CD4-positive, alpha-beta T cell treated with Interleukin-10 for 1 hour (primary cell): ENCODE measurements at regions not wholly inside any gene's neighbourhood (a gene's known extent, or its start where the extent isn't known, plus 50 kb on each side); places are given as distances from the start of the nearest gene placed in this dataset.
A peak's percentile ranks its signal among the peaks of the same experiment; 100 is the strongest.

Source experiments
- DNase-seq: peaks from one replicate; pipeline ENCODE4 v3.0.0-alpha.2; 2020

GRCh38 chr15:95912280-95912625 is 418.2 kb upstream of the NR2F2 start:
- DNase-seq: no peak

GRCh38 chr15:95912728-95913127 is 417.8 kb upstream of the NR2F2 start:
- no peak for DNase-seq

GRCh38 chr15:95916568-95916967 is 413.9 kb upstream of the NR2F2 start:
- DNase-seq: no peak

GRCh38 chr15:95918525-95918924 is 412.0 kb upstream of the NR2F2 start:
- no peak for DNase-seq

GRCh38 chr15:95919460-95919859 is 411.0 kb upstream of the NR2F2 start:
- no peak for DNase-seq

- no peak for DNase-seq
Measured at GRCh38 chr15:95921404-95921803, 409.1 kb upstream of the NR2F2 start.

- DNase-seq: no peak
Measured at GRCh38 chr15:95922431-95922830, 408.1 kb upstream of the NR2F2 start.

- no peak for DNase-seq
Measured at GRCh38 chr15:95923792-95924191, 406.7 kb upstream of the NR2F2 start.

- no peak for DNase-seq
Measured at GRCh38 chr15:95928822-95929221, 401.7 kb upstream of the NR2F2 start.

- peak; percentile 3 for DNase-seq
Measured at GRCh38 chr15:95929232-95929846, 401.2 kb upstream of the NR2F2 start.

- no peak for DNase-seq
Measured at GRCh38 chr15:95930659-95931375, 399.7 kb upstream of the NR2F2 start.

- no peak for DNase-seq
Measured at GRCh38 chr15:95931619-95932018, 398.9 kb upstream of the NR2F2 start.

GRCh38 chr15:95932141-95932540 is 398.4 kb upstream of the NR2F2 start:
- DNase-seq: no peak

GRCh38 chr15:95932676-95933075 is 397.8 kb upstream of the NR2F2 start:
- no peak for DNase-seq

GRCh38 chr15:95935852-95936251 is 394.6 kb upstream of the NR2F2 start:
- DNase-seq: no peak

GRCh38 chr15:95937128-95937528 is 393.4 kb upstream of the NR2F2 start:
- no peak for DNase-seq

GRCh38 chr15:95940431-95940985 is 390.0 kb upstream of the NR2F2 start:
- DNase-seq: no peak

- no peak for DNase-seq
Measured at GRCh38 chr15:95944193-95944592, 386.3 kb upstream of the NR2F2 start.

GRCh38 chr15:95944661-95945255 is 385.7 kb upstream of the NR2F2 start:
- DNase-seq: no peak

GRCh38 chr15:95946241-95946640 is 384.3 kb upstream of the NR2F2 start:
- no peak for DNase-seq

GRCh38 chr15:95946926-95947325 is 383.6 kb upstream of the NR2F2 start:
- no peak for DNase-seq

GRCh38 chr15:95948411-95948810 is 382.1 kb upstream of the NR2F2 start:
- DNase-seq: no peak

- no peak for DNase-seq
Measured at GRCh38 chr15:95953032-95953431, 377.5 kb upstream of the NR2F2 start.

GRCh38 chr15:95957861-95958260 is 372.6 kb upstream of the NR2F2 start:
- DNase-seq: no peak
